SW 1271 (cell line): ENCODE measurements at regions not wholly inside any gene's neighbourhood (a gene's known extent, or its start where the extent isn't known, plus 50 kb on each side); places are given as distances from the start of the nearest gene placed in this dataset.

Source experiments
- DNase-seq, 2 experiments: peaks; one replicate each; lab custom pipeline; 2025; lab: John Stamatoyannopoulos, UW

DNA sequence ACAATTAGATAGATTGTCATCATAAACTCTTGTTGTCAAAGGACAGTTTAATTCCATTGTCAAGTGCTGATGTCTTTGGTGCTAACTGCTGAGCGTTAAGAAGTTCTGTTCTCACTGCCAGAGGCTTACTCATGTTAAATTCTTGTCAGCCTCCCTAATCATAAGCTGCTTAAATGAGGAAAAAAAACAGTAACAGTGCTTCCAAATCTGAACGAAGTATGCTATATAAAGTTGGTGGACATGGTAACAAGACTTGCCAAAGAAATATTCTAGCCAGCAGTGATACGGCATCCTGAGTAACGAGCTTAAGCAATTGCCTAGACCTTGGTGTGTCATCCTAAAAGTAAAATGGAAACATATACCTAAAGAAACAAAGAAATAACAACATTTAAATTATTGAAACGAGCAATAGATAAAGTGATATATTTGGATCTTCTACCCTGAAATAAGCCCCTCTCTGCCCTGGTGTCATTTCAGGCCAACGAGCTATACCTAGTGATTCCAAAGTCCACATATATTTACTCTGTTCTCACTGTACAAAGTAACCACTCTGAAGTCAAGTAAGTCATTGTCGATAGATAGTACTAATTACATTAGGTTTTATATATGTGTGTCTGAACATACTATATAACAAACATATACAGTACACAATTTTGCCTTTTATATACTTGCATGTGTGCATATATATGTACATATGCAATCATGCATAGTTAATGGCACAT, 339.7 kb upstream of the HS3ST1 start:
- DNase-seq = no peak

GRCh38 chr4:11765849-11766453, 337.3 kb upstream of the HS3ST1 start:
- peak in 1 of 2 experiments; percentile 29 for DNase-seq

- peak; percentile 11 to 55 for DNase-seq
These were observed 319.6 kb upstream of the HS3ST1 start for GRCh38 chr4:11748164-11748872.

DNA sequence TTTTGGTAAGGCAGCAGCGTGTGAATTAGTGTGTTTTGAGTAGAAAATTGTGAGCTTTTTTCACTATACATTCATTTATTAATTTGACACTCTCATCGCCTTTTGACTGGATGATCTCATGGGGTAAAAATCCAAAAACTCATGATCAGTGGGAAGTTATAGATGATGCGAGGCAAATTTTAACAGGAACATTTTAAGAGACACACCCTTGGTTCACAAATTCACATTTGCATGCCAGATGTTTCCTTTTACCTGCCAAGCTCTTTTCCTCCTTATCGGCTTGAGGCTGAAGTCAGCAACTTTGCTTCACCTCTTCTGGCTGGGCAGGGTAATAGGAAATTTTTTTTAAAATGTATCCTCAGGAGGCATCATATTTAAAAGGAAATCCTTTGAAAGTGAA, 318.0 kb upstream of the HS3ST1 start:
- DNase-seq = no peak

DNA sequence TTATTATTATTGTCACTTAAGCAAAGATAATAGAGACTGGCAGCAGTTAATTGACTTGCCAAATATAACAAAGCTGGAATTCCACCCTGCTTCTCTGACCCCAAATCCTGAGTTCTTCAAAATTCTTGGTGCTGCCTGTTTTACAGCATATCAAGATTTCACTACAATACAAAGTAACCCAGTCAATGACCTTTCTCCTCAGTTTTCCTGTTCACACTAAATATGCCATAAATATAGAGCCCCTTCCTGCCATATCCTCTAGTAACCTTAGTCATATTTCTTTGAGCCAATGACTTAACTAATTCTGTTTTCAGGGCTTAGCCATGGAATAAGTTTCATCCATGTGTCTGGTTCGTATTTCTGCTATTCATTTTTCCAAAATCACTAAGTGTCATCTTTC, 315.3 kb upstream of the HS3ST1 start:
- no peak for DNase-seq

GRCh38 chr4:11743236-11743635, 314.5 kb upstream of the HS3ST1 start:
- no peak for DNase-seq

- DNase-seq = no peak
These were observed 312.5 kb upstream of the HS3ST1 start for GRCh38 chr4:11741190-11741652.

DNA sequence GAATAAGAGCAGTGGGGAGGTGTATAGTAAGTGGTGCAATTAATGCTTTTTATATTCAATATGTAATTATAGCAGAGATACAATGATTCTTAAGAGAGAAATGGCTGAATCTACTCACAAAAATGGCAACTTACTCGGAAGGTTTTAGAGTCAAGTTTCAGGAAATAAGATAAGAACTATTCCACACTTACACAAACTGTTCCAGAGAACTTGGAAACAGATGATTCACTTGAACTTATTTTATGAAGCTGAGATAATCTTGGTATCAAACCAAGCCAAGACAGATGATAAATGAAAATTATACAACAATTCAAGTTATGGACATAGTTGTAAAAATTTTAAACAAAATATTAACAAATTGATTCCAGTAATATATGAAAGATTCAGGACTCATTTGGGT, 311.3 kb upstream of the HS3ST1 start:
- DNase-seq = no peak

- no peak for DNase-seq
These were observed 308.3 kb upstream of the HS3ST1 start for GRCh38 chr4:11736978-11737377.

DNA sequence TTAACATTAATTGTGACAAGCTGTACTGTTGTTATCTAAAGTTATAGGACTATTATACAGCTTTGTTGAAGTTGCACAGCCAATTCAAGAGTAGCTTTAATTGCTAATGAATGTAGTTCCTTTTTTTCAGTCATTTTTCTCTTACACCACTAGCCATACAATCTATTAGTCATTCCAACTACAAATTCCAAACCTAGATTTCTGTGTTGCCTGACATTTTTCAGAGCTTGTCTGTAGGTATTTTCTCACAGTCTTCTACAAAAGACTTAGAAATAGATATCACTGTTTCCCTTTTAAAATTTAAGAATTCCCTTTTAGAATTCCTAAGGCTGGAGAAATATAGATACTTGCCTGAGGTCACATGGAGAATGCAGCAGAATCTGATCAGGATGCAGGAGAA, 307.0 kb upstream of the HS3ST1 start:
- DNase-seq = no peak

- DNase-seq = no peak
These were observed 303.5 kb upstream of the HS3ST1 start for GRCh38 chr4:11732155-11732554.

DNA sequence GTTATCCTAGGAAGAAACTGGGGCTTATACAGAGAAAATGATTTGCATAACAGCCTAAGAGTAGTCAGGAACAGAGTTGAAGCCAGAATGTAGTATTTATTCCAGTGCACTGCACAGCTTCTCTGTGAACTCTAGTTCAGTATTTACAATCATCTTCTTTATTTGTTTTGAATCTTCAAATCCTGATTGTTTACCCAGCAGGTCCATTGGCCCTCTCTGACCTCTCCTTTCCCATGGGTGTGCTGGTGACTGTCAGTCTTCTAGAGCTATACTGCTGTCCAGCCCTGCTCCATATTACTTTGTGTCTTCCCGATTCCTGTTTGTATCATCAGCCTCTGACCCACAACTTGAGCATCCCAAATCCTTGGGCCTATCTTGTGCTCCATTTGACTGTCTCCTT, 301.9 kb upstream of the HS3ST1 start:
- DNase-seq = no peak

DNA sequence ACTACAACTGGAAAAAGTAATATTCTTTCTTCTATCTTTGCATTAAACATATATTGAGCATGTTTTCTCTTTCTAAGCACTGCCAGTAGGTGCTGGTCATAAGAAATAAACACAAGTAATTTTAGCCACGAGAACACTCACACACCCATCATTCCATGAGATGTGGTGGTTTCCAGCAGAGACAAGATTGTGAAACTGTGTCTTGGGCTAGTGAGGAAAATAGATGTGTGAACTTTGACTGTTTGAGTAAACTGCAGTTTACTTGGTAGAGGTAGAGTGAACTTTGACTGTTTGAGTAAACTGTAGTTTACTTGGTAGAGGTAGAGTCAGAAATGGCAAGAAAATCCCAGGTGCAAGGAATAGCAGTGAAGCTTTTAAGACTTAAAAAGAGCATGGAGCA, 300.9 kb upstream of the HS3ST1 start:
- no peak for DNase-seq

DNA sequence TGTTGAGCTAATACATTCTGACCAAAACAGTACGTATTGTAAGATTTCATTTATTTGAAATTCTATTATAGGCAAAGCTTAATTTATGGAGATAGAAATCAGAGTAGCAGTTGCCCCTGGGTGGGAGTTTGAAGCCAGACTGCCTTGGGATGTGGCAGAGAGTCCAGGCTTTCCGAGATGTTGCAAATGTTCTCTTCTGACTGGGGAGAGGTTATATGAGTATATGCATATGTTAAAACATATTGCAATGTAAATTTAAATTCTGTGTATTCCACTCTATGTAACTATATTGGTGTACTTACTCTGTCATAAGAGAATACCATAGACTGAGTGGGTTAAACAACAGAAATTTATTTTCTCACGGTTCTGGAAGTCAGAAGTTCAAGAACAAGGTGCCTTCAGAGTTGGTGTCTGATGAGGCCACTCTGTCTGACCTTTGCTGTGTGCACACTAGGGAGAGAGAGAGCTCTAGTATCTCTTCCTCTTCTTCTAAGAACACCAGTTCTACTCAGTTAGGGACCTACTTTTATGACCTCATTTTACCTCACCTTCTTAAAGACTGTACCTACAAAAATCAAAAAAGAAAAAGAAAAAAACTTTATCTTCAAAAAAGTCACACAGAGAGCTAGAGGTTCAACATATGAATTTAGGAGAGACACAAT, 299.3 kb upstream of the HS3ST1 start:
- DNase-seq = no peak

GRCh38 chr4:11724731-11725130, 296.0 kb upstream of the HS3ST1 start:
- DNase-seq = no peak

GRCh38 chr4:11722223-11722622, 293.5 kb upstream of the HS3ST1 start:
- no peak for DNase-seq

GRCh38 chr4:11720292-11720691, 291.6 kb upstream of the HS3ST1 start:
- peak in 1 of 2 experiments; percentile 45 for DNase-seq

GRCh38 chr4:11719879-11720278, 291.2 kb upstream of the HS3ST1 start:
- no peak for DNase-seq

DNA sequence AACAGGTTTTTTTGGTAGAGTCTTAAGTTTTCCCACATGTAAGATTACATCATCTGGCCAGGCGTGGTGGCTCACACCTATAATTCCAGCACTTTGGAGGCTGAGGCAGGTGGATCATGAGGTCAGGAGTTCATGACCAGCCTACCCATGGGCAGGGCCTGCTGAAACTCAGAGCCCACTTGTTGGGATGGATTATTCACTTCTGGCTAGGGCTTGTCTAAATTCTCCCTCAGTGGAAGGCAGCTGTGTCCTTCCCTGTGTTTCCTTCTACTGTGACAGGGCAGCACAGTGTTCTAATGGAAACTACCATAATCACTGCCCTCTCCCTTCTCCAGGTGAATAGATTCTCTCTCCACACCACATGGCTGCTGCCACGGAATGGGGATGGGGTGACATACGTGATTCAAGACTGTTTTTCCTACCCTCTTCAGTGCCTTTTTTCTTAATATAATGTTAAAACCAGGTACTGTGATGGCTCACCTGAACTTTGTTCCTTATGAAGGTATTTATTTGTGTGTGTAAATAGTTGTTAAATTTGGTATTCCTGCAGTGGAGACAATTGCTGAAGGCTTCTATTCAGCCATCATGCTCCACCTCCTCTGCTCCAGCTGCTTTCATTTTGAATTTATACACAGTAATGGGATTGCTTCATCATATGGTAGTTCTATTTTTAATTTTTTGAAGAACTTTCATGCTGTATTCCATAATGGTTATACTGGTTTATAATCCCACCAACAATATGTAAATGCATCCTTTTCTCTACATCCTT, 287.2 kb upstream of the HS3ST1 start:
- no peak for DNase-seq

- no peak for DNase-seq
These were observed 281.9 kb upstream of the HS3ST1 start for GRCh38 chr4:11710453-11711093.

- no peak for DNase-seq
These were observed 275.6 kb upstream of the HS3ST1 start for GRCh38 chr4:11704186-11704830.
